G401.6 (cell line): ENCODE measurements at regions not wholly inside any gene's neighbourhood (a gene's known extent, or its start where the extent isn't known, plus 50 kb on each side); places are given as distances from the start of the nearest gene placed in this dataset.

Experiments
- FAIRE-seq: peaks from 2 replicates; lab custom pipeline; 2012; peaks lifted over from hg19 to GRCh38; lab: Jason Lieb, UNC

DNA sequence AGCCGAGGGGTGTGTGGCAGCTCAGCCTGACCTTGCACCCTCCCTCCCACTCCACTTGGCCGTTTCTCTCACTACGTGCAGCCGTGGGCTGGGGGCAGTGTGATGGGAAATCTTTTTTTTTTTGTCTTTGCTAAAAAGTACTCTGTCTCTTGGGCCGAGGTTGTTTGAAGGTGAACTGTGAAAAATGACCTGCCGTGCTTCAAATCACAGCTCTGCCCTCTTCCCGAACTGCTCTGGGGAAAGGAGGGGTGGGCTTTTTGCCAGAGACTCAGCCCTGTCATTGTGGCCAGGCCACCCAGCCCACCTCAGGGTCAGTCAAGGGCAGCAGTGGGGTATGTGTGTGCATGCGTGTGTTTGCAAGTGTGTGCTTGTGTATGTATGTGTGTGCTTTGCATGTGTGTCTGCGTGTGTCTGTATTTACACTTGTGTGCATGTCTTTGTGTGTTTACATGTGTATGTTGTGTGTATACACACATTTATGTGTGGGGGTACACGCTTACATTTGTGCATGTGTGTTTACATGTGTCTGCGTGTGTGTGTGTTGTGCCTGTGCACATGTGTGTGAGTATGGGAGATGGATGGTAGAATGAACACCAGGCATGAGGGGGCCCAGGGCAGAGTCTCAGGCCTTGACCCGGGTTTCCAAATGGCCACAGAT, 61.3 kb upstream of the HAAO start:
- FAIRE-seq: no peak

DNA sequence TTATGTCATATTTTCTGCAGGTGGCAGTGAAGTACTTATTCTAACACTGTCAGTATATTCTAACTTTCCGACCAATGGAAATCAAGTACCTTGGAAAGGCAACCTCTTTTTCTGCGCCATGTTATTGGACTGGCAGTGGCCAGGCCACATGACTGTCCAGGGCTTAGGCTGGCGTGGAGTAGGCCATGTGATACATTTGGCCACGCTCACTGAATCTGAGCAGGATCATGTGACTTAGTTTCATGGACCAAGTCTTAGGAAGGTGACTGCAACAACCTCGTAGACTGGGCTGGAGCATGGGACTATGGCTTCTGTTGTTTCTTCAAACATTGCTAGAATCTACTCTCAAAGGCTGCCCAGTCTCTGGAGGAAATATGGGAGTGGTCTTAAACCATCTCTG, 60.4 kb upstream of the HAAO start:
- FAIRE-seq: no peak

DNA sequence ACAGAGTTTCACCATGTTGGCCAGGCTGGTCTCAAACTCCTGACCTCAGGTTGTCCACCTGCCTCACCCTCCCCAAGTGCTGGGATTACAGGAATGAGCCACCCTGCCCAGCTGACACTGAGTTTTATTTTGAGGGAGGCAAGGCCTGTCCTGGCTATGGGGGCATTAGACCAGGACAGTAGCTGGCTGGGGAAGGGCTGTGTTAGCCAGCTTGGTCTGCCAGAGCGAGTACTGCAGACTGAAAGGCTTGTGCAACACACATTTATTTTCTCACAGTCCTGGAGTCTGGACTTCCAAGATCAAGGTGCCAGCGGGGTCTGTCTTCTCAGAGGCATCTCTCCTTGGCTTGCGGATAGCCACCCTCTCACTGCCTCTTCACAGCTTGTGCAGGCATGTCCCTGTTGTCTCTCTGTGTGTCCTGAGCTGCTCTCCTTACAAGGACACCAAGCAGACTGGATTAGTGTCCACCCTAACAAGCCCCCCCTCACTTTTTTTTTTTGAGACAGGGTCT, 59.4 kb upstream of the HAAO start:
- no peak for FAIRE-seq

DNA sequence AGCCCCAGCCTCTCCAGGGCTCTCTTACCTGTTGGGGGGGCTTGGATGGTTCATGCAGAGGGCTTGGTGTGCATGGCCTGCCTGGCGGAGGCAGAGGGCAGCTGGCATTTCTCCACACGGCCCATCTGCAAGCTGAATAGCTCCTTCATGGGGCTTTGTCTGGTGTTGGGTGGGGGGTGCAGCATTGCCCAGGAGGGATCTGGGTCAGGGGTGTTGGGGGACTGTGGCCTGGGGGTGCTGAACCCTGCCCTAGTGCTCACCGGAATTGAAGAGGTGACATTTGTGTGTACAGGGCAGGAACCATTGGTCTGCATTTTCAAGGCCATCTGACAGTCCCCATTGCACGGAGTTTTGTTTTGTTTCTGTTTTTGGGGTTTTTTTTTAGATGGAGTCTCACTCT, 58.8 kb upstream of the HAAO start:
- FAIRE-seq: no peak

DNA sequence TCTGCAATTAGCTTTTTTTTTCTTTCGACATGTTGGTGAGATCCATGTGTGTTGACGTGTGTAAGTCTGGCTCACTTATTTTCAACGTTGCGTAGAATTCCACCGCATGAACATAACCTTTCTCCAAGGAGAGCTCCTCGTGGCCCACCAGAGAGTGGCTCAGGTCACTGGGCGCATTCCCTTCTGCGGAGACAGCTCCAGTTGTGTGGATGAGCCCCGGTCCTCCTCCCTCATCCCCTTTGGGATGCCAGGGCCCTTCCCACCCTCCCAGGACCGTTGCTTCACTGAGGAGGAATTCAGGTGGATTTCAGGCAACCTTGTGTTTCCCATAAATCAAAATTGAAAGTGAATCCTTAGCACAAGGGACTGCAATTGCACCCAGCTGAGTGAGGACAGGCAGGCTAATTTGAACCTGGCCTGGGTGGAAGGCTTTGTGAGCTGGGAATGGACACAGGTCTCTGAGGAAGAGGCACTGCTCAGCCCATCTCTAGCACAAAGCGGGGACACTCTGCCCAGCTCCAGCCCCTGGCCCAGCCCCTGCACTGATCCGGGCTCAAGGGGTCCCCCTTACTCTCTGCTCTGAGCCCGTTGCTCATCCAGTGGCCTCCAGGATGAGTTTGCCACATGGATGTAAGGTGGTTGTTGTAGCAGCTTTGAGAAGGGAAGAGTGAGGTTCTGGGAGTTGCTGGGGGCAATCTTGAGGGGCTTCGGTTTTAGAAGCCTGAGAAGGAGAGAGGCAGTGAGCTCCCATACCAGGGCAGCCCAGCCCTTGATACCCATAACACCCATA, 57.8 kb upstream of the HAAO start:
- no peak for FAIRE-seq

DNA sequence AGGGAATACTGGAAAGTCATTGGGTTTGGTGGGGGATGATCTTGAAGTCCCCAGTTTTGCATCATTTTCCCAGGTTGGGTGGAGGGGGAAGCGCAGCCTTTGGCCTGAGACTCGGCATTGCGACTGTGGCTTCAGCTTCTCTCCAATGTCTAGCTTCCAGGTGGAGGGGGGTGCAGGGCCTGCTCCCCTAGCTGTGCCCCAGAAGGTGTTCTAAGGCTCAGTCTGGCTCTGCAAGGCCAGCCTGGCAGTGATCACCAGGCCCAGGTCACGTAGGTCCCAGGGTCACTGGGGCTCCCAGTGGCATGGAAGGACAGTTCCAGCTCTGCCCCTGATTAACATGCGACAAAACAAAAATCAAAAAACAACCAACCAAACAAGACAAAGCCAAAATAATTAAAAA, 56.9 kb upstream of the HAAO start:
- no peak for FAIRE-seq

DNA sequence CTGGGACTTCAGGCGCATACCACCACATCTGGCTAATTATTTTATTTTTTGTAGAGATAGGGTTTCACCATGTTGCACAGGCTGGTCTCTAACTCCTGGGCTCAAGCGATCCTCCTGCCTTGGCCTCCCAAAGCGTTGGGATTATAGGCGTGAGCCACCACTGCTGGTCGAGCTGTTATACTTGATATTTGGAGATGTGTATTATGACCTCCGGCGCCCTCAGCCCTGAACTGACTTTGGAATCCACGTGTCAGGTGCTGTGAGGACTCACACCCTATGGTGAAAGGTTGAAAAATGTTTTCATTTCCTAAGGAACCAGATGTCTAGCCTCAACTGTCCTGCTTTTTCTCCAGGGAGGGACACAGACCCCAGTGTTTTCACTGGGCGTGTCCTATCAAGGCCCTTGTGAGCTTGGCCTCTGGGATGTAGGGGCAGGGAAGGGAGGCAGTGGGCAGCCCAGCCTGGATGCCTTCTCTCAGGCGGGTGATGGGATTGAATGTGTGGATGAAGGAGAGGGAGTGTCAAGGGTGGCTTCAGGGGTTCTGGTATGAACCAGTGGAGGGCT, 56.4 kb upstream of the HAAO start:
- no peak for FAIRE-seq

DNA sequence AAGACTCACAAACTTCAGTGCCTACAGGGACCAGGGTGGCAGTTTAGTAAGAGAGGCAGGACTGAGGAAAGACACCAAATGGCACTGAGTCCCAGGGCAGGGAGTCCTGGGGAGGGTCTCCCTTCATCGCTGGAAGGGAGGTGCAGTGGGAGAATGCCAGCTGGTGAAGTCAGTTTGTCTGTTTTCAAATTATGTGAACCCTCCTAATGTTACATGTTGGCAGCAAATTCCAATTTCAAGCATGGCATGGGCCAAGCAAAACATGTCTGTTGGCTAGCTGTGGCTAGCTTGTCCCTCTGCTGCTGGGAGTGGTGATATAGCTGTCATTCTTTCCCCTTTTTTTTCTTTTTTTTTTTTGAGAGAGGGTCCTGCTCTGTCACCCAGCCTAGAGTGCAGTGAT, 55.9 kb upstream of the HAAO start:
- FAIRE-seq: no peak

DNA sequence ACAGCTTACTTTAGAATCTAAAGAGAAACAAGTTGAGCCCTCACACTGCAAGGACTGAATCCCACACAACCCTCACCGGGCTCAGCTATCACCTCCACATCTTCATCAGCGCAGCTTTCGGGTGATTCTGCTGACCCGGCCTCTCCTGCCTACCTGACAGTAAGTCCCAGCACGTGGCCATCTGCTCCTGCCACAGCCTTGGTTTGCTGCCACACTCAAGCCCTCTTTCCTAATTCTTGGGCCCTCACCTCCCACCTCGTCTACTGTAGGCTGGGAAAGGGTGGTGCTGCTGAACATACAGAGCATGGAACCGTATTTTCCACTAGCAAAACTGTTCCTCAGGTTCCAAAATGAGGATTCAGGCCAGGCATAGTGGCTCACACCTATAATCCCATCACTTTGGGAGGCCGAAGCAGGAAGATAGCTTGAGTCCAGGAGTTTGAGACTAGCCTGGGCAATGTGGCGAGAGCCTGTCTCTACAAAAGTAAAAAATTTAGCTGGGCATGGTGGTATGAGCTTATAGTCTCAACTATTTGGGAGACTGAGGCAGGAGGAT, 55.3 kb upstream of the HAAO start:
- no peak for FAIRE-seq

DNA sequence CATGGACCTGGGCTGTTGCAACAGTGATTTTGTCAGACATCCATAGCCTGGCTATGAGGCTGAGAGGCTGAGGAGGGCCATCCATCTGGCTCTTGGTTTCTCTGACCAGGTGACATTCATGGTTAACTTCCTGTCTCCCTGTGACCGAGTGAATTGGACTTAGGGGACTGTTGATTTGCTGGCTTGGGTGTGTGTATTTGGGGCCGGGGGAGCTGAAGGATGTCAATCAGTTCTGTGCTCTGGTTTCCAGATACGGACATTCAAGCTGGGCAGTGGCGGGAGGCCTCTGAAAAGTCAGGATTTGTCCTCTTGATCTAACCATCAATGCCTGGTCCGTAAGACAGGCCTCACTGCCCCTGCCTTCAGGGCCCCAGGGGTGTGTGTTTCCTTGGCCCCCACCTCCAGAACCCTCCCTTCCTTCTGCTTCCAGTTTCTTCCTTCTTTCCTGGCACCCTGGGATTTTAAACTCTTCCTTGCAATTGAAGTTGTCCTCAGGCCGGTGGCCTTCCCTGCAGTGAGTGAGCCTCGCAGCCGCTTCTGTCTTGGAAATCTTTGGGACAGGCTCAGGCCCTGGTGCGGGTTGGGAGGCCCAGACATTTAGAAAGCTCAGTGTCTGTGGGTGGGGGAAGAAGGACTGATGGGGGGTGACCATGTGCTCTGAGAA, 54.7 kb upstream of the HAAO start:
- no peak for FAIRE-seq

DNA sequence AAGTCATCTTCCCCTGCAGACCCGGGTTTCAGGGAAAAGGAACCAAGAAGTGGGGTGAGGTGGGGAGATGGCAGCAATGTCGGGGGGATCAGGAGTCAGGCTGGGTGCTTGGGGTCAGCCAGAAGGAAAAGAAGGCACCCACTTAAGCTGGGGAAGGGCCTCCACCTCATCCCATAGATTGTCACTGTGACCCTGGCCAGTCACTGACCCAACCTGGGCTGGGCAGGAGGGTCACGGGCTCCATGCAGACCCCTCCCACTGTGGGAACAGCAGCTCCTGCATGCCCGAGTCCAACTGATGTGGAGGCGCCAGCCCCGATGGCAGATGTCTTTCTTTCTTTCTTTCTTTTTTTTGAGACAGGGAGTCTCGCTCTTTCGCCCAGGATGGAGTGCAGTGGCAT, 53.6 kb upstream of the HAAO start:
- FAIRE-seq: no peak

DNA sequence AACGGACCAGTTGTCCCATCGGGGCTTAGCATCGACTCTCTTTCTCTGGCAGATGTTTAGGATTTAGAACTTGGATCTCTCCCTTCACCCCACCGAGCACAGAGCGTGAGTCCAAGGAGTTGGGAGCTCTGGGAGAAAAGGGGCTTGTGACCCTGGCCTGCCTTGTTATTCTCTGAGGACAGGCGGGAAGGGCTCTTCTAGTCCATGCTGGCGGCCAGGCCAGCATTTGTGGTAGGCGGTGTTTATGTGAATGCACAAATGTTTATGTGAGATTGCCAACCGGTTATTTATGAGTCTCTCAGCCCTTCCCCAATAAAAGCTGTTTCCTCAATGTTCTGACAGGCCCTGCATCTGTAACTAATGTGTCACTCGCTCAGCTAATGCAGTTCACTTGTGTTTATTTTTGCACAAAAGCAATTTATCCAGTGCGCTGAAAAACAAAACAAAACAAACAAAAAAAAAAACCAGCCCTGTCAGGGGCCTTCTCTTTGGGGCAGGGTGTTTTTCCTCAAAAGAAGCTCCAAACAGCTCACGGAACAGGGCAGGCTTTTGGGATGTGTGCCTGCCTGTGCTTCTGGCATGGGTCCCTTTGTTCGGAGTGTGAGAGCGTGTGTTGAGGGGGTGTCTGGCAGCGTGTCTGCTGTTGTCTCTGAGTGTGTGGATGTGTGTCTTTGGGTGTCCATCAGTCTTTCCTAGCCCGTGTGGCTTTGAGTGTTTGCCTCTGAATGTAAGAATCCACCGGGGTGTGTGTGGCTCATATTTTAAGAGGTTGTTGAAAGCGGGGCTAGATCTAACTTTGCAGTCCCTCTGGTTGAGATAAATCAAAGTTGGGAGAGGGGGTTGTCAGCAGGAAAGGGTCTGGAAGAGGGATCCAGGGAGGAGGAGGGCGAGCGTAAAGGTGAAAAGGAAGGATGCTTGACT, 52.8 kb upstream of the HAAO start:
- FAIRE-seq: no peak

DNA sequence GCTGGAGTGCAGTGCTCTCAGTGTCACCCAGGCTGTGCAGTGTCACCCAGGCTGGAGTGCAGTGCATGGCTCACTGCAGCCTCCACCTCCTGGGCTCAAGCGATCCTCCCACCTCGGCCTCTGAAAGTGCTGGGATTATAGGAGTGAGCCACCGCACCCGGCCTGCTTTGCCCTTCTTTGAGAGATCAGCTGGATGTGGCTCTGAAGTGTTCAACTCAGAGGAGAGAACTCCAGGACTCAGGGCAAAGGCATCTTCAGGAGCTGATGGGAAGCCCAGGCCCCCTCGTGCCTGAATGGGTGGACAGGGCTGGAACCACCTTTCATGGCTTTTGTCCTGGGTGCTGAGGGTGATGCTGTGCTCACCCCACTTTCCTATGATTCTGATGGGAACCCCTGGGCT, 52.0 kb upstream of the HAAO start:
- FAIRE-seq: no peak

DNA sequence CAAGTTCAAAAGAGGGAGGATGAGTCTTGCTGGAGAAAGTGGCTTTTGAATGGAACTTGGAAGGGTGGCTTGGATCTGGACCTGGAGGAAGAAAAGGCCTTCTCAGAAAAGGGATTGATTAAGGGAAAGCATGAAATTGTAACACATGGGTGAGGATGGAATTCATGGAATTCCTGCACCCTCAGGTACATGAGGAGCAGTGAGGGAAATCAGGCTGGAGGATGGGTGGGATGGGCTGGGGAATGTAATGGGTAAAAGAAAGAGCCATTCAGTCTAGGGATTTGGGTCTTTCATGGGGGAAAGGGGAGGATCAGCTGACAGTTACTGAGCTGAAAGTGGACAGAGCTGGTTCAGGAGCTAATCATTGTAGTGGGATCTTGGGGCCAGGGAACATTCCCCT, 51.2 kb upstream of the HAAO start:
- no peak for FAIRE-seq

DNA sequence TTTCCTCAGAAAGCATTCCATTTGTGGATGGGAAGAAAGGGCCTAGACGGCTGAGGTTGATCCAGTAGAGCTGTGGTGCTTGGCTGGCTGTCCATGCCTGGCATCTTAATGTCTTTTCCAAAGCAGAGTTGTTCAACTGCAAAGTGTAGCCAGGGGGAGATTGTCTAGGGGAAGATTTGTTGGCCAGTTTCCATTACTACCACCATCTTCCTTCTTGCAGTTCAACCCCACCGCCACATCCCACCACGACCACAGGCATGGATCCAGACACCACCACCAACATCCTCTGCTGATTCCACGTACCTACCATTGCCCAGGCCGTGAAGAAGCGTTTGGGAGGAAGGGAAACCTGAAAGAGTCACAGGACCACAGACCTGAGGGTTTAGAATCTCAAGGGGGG, 50.7 kb upstream of the HAAO start:
- FAIRE-seq: no peak

DNA sequence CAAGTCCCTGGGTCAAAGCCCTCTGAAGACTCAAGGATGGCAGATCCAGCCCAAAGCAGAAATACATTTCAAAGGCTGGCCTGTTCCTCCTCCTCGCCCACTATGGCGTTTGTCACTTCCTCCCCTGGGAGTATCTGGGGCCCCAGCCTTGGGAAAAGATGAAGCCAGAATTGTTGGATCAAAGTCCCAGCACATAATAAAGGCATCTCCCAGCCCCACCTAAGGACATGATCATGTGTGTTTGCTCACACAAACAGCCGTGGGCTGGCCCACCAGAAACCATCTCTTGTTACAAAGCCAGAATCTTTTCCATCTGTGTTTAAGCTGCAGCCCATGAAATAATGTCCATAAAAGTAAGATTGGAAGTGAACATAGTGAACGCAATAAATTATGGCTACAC, 50.1 kb upstream of the HAAO start:
- FAIRE-seq: no peak
